K562 (cell line): ENCODE measurements at regions not wholly inside any gene's neighbourhood (a gene's known extent, or its start where the extent isn't known, plus 50 kb on each side); places are given as distances from the start of the nearest gene placed in this dataset.

Source experiments
- ATAC-seq: fragments of 200-7000 bp; cut with Tn5 transposase; 3 replicates; pipeline ENCODE4 v1.9.1; 2020; ENCODE audit warnings: moderate library complexity
- BruUV-seq: library from RNA; stranded (reverse); fragments of 400-500 nt; replicated peaks from 2 replicates; lab custom pipeline; 2021; lab: Mats Ljungman, UMichigan
- CTCF ChIA-PET: fragments of 300-600 bp; formaldehyde crosslinking; extraction: SDS; loops from one replicate; lab custom pipeline; 2021; ENCODE audit warnings: low intra/inter-chr PET ratio; lab: Yijun Ruan, JAX
- POLR2A ChIA-PET: fragments of 300-600, 350-650 bp; sonication (Branson Sonifier 250); formaldehyde crosslinking; extraction: SDS; loops from one replicate; lab custom pipeline; 2021; ENCODE audit warnings: antibody characterized with exemption, inconsistent platforms; lab: Yijun Ruan, JAX
- DNase-seq, 4 experiments: peaks; one replicate each; pipeline versions ENCODE4 v3.0.0 to v3.0.0-alpha.2; 2011 to 2018; ENCODE audit warnings: low spot score in 3 of 4, mixed read lengths in 3 of 4; ENCODE audit errors: extremely low read depth in 1 of 4
- FAIRE-seq: peaks from 2 replicates; lab custom pipeline; 2011; peaks lifted over from hg19 to GRCh38; lab: Jason Lieb, UNC
- H2AFZ ChIP-seq: 2 replicates; pipeline ENCODE4 v1.6.0; 2011; ENCODE audit warnings: low read depth, low read length, control low read depth, inconsistent platforms
- H3K27ac ChIP-seq: fragments of 200-600 bp; 3 replicates; pipeline ENCODE4 v1.8.0; 2011; ENCODE audit warnings: low read depth, mild to moderate bottlenecking, control low read depth, inconsistent platforms, low read length, moderate library complexity, mixed read lengths; ENCODE audit errors: extremely low read depth
- H3K27me3 ChIP-seq, 2 experiments: fragments of 300-600 bp in 1 of 2; 2 replicates in 1 of 2; 3 replicates in 1 of 2; pipeline versions ENCODE4 v1.6.0 to v1.8.0; 2011; ENCODE audit warnings: inconsistent platforms in 2 of 2, low read length in 2 of 2, mild to moderate bottlenecking in 1 of 2, mixed read lengths in 1 of 2, moderate library complexity in 1 of 2; ENCODE audit not compliant: control insufficient read depth in 2 of 2, insufficient read depth in 2 of 2
- H3K36me3 ChIP-seq: fragments of 300-600 bp; 3 replicates; pipeline ENCODE4 v1.8.0; 2011; ENCODE audit warnings: mild to moderate bottlenecking, low read length, inconsistent platforms; ENCODE audit not compliant: control insufficient read depth, insufficient read depth
- H3K4me1 ChIP-seq, 2 experiments: fragments of 200-600 bp in 1 of 2; replicated peaks in 1 of 2; 2 replicates in 1 of 2; 3 replicates in 1 of 2; pipeline versions ENCODE4 v1.5.1 to v1.8.0; 2011; ENCODE audit warnings: inconsistent platforms in 2 of 2, low read length in 2 of 2, mild to moderate bottlenecking in 1 of 2, mixed read lengths in 1 of 2, moderate library complexity in 1 of 2; ENCODE audit not compliant: control insufficient read depth in 2 of 2, insufficient read depth in 2 of 2
- H3K4me2 ChIP-seq: 2 replicates; pipeline ENCODE4 v1.6.1; 2011; ENCODE audit warnings: low read length, control low read depth, inconsistent platforms, mixed read lengths; ENCODE audit not compliant: insufficient read depth
- H3K4me3 ChIP-seq: fragments of 200-600 bp; sonication (generic), shearing (Covaris generic); 2 replicates; pipeline ENCODE4 v1.5.1; 2016; ENCODE audit warnings: control low read depth, inconsistent platforms
- H3K79me2 ChIP-seq: fragments of 200-600 bp; 3 replicates; pipeline ENCODE4 v1.8.0; 2011; ENCODE audit warnings: low read length, inconsistent platforms; ENCODE audit not compliant: control insufficient read depth, insufficient read depth
- H3K9ac ChIP-seq, 2 experiments: 2 replicates each; pipeline versions ENCODE4 v1.6.0 to v1.6.1; 2011; ENCODE audit warnings: low read depth in 2 of 2, low read length in 2 of 2, control low read depth in 1 of 2, inconsistent platforms in 1 of 2, mild to moderate bottlenecking in 1 of 2, mixed read lengths in 1 of 2; ENCODE audit not compliant: insufficient read depth in 1 of 2
- H3K9me1 ChIP-seq: one replicate; pipeline ENCODE4 v1.6.0; 2011; ENCODE audit warnings: inconsistent platforms, mild to moderate bottlenecking, low read length, moderate library complexity; ENCODE audit not compliant: control insufficient read depth, insufficient read depth
- H3K9me3 ChIP-seq: replicated peaks from 2 replicates; pipeline ENCODE4 v1.5.1; 2011; ENCODE audit warnings: low read depth, low read length, inconsistent platforms; ENCODE audit not compliant: control insufficient read depth, insufficient read depth
- H4K20me1 ChIP-seq: replicated peaks from 2 replicates; pipeline ENCODE4 v1.6.1; 2011; ENCODE audit warnings: low read length, inconsistent platforms, mixed read lengths; ENCODE audit not compliant: control insufficient read depth, insufficient read depth
- ATF6 ChIP-seq: sonication (generic); formaldehyde crosslinking; IDR thresholded peaks from 2 replicates; pipeline ENCODE4 v1.4.0; 2020; ENCODE audit warnings: mild to moderate bottlenecking, missing genetic modification reagents
- E2F1 ChIP-seq: sonication (generic); formaldehyde crosslinking; IDR thresholded peaks from 2 replicates; pipeline ENCODE4 v1.8.1; 2023; ENCODE audit warnings: mild to moderate bottlenecking, missing genetic modification reagents, moderate library complexity
- ELF1 ChIP-seq: fragments of 200-800 bp; sonication (Bioruptor generic); IDR thresholded peaks from 2 replicates; pipeline ENCODE4 v1.6.1; 2016; ENCODE audit warnings: missing genetic modification characterization, missing compliant biosample characterization
- GABPA ChIP-seq: fragments of 200-800 bp; sonication (Bioruptor generic); conservative IDR thresholded peaks from 2 replicates; pipeline ENCODE4 v1.6.1; 2016; ENCODE audit warnings: low read depth, missing genetic modification characterization, missing compliant biosample characterization
- KAT8 ChIP-seq: fragments of 450-650 bp; IDR thresholded peaks from 2 replicates; pipeline ENCODE4 v1.6.1; 2016; ENCODE audit warnings: low read depth, mild to moderate bottlenecking
- MAX ChIP-seq: sonication (generic); formaldehyde crosslinking; IDR thresholded peaks from 2 replicates; pipeline ENCODE4 v1.9.0; 2022; ENCODE audit warnings: mild to moderate bottlenecking, missing genetic modification reagents
- POLR2H ChIP-seq: IDR thresholded peaks from 2 replicates; pipeline ENCODE4 v1.6.1; 2016; ENCODE audit warnings: missing genetic modification characterization, low read depth, mild to moderate bottlenecking, control low read depth, missing compliant biosample characterization, moderate library complexity
- RCOR1 ChIP-seq, 2 experiments: IDR thresholded peaks; 2 replicates each; pipeline ENCODE4 v1.6.1; 2012; ENCODE audit warnings: low read depth in 2 of 2, low read length in 2 of 2, borderline replicate concordance in 1 of 2, improper control_type of control experiment in 1 of 2
- SLC30A9 ChIP-seq: fragments of 250-450 bp; sonication (Bioruptor Pico); IDR thresholded peaks from 2 replicates; pipeline ENCODE4 v1.8.0; 2022; ENCODE audit warnings: mild to moderate bottlenecking, moderate library complexity
- SRSF1 ChIP-seq: fragments of 200-400 bp; formaldehyde crosslinking; IDR thresholded peaks from 2 replicates; pipeline ENCODE4 v1.6.1; 2017; ENCODE audit warnings: mild to moderate bottlenecking, low read depth, low read length, moderate library complexity
- TRIM24 ChIP-seq, 2 experiments: fragments of 450-650 bp; IDR thresholded peaks; 2 replicates each; pipeline ENCODE4 v1.6.1; 2016
- ZBTB11 ChIP-seq, 3 experiments: fragments of 200-800 bp in 1 of 3; fragments of 250-450 bp in 1 of 3; fragments of 450-650 bp in 1 of 3; sonication (Bioruptor Pico) in 1 of 3; sonication (Bioruptor generic) in 1 of 3; formaldehyde crosslinking in 1 of 3; IDR thresholded peaks; 2 replicates each; pipeline versions ENCODE4 v1.6.1 to v1.8.0; 2016 to 2022; ENCODE audit warnings: mild to moderate bottlenecking in 2 of 3, missing genetic modification characterization in 2 of 3, missing compliant biosample characterization in 1 of 3, moderate library complexity in 1 of 3
- ZNF77 ChIP-seq: fragments of 250-450 bp; sonication (Bioruptor Pico); IDR thresholded peaks from 2 replicates; pipeline ENCODE4 v1.5.0; 2020
- WGBS: fragments of 100-300 bp; shearing (Covaris generic); methylation state at CpG from one replicate; pipeline ENCODE4 v1.1.6; 2016; ENCODE audit warnings: low coverage, mixed read lengths; ENCODE audit not compliant: insufficient coverage; ENCODE audit errors: missing lambda C conversion rate; 5-methylcytosine and 5-hydroxymethylcytosine counted together
- in situ Hi-C: fragments of 300-500 bp; cut with MboI; formaldehyde crosslinking; loops from 4 replicates; pipeline ENCODE4 v1.15.0; 2018; ENCODE audit warnings: inconsistent platforms, mixed read lengths
- intact Hi-C: fragments of 100-400 bp; cut with micrococcal nuclease; formaldehyde crosslinking; loops from 2 replicates; pipeline ENCODE4 v1.14.2; 2022

- Histone ChIP-seq H3K79me2 (no peaks in the 10 kb centered on the region), H3K36me3 (no peaks in the 10 kb centered on the region), H3K4me3 (no peak overlapping the region), H3K4me2 (no peak overlapping the region), H3K4me1 (no peaks in the 10 kb centered on the region), H3K9me3 (no peaks in the 10 kb centered on the region), H4K20me1 (no peaks in the 10 kb centered on the region), H3K9ac (no peak overlapping the region), H3K9me1 (no peaks in the 10 kb centered on the region), H3K27me3 (no peaks in the 10 kb centered on the region), H3K27ac (no peak overlapping the region), H2AFZ (no peak overlapping the region)
- no peak for DNase-seq
- CTCF ChIA-PET, result no interaction called here
- in situ Hi-C loops, result no loop called here
- 0% methylated on average over 2 of the region's 2 CpGs for WGBS
- no peak for ATAC-seq
- no TSS peak for BruUV-seq
- intact Hi-C loops, result no loop called here
- FAIRE-seq, result no peak
- POLR2A ChIA-PET, result interaction anchor here (0.6 to 1.0 kb wide), 3 partner anchors 18 to 1428 kb away, joined by 3 to 5 read pairs (median 4); no protein-coding TSS in a partner anchor
- TF ChIP-seq ELF1 (tag), result no peak
- no peak for TF ChIP-seq ZNF77 (CRISPR knock-in tag)
- TF ChIP-seq ZBTB11 (CRISPR knock-in tag; IDR thresholded peaks at IDR 0.05), result no peak
- TF ChIP-seq TRIM24 (IDR thresholded peaks at IDR 0.05), result no peak
- no peak for TF ChIP-seq SRSF1
- TF ChIP-seq MAX (CRISPR knock-in tag), result no peak
- no peak for TF ChIP-seq KAT8
- no peak for TF ChIP-seq RCOR1 (IDR thresholded peaks at IDR 0.05; ENCODE audit: borderline replicate concordance in 1 of 2, low read depth in 2 of 2, low read length in 2 of 2)
- TF ChIP-seq POLR2H (tag), result no peak
- no peak for TF ChIP-seq E2F1 (CRISPR knock-in tag)
- no peak for TF ChIP-seq GABPA (tag)
- TF ChIP-seq ATF6 (CRISPR knock-in tag), result no peak
- no peak for TF ChIP-seq SLC30A9 (CRISPR knock-in tag)
Observed at GRCh38 chr10:64086083-64086767, 565.0 kb downstream of the REEP3 start.
